Choroid plexus epithelial cell (primary cell): ENCODE measurements at regions not wholly inside any gene's neighbourhood (a gene's known extent, or its start where the extent isn't known, plus 50 kb on each side); places are given as distances from the start of the nearest gene placed in this dataset.

ENCODE experiments used
- DNase-seq: peaks from one replicate; pipeline ENCODE4 v3.0.0-alpha.2; 2010; ENCODE audit warnings: low read depth
- H3K4me3 ChIP-seq: 2 replicates; pipeline ENCODE4 v1.5.1; 2011; ENCODE audit warnings: low read depth, mild to moderate bottlenecking, control low read depth, low read length, moderate library complexity
- TF ChIP-seq, protein P1 (sequence below): conservative IDR thresholded peaks from 2 replicates; pipeline ENCODE4 v1.5.1; 2011; ENCODE audit warnings: low read depth, mild to moderate bottlenecking, control low read depth, inconsistent platforms, low read length, moderate library complexity

- H3K4me3 ChIP-seq = no peak overlapping the region
- TF ChIP-seq, protein P1, sequence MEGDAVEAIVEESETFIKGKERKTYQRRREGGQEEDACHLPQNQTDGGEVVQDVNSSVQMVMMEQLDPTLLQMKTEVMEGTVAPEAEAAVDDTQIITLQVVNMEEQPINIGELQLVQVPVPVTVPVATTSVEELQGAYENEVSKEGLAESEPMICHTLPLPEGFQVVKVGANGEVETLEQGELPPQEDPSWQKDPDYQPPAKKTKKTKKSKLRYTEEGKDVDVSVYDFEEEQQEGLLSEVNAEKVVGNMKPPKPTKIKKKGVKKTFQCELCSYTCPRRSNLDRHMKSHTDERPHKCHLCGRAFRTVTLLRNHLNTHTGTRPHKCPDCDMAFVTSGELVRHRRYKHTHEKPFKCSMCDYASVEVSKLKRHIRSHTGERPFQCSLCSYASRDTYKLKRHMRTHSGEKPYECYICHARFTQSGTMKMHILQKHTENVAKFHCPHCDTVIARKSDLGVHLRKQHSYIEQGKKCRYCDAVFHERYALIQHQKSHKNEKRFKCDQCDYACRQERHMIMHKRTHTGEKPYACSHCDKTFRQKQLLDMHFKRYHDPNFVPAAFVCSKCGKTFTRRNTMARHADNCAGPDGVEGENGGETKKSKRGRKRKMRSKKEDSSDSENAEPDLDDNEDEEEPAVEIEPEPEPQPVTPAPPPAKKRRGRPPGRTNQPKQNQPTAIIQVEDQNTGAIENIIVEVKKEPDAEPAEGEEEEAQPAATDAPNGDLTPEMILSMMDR = no peak
- no peak for DNase-seq
These were observed 275.6 kb downstream of the XXYLT1 start for GRCh38 chr3:194995334-194995733.

GRCh38 chr3:194995922-194996321, 275.0 kb downstream of the XXYLT1 start:
- no peak overlapping the region for H3K4me3 ChIP-seq
- no peak for DNase-seq
- TF ChIP-seq, protein P1 = no peak

DNA sequence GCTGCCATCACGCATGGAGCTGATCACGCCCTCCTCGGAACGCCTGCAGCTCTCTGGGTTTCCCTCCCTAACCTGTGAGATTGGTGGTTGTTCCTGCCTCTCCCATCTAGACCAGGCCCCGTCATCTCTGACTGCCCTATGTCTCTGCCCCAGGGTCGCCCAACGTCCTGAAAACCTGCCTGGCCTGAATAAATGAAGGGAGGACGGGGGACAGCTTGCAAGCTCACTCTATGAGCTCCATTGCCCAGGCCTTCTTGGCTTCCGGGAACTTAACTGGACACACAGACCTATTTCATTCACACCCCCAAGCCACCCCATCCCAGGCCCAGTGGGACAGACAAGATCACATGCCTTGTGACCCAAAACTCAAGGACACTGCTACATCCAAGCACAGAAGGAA, 274.2 kb downstream of the XXYLT1 start:
- no peak for DNase-seq
- no peak overlapping the region for H3K4me3 ChIP-seq
- TF ChIP-seq, protein P1 = no peak

DNA sequence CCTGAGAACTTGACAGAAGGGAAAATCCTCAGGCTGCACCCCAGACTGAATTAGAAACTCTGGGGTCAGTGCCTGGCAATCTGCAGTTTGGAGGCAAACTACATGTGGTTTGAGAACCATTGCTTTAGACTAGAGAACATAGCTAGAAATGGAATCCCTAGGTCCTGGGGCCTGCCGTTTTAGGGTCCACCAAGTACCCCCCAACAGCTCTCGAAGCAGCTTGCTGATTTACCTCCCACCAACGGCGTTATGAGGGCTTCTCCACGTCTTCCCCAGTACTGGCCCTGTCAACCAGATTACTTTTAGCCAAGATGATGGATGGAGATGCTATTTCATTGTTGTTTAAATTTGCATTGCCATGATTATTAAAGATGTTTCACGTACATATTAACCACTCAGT, 272.5 kb downstream of the XXYLT1 start:
- DNase-seq = no peak
- no peak overlapping the region for H3K4me3 ChIP-seq
- TF ChIP-seq, protein P1 = no peak

DNA sequence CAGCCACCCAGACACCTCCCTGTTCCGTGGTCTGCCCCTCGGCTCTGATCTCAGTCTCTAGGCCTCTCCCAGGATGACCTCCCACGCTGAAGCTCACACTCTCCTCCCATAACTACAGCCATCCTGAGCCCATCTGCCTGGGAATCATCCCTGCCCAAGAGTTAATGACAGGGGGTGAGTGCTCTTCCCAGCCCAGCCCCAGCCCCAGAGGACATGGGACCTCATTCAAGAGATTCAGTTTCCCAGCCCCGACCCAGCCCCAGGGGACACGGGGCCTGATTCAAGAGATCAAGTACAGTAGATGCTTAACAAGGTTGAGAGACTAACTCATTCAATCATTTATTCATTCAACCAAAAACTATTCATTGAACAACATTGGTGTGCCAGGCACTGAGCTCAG, 272.0 kb downstream of the XXYLT1 start:
- DNase-seq = no peak
- H3K4me3 ChIP-seq = no peak overlapping the region
- TF ChIP-seq, protein P1 = no peak

- no peak for DNase-seq
- TF ChIP-seq, protein P1 = no peak
- no peak overlapping the region for H3K4me3 ChIP-seq
These were observed 271.5 kb downstream of the XXYLT1 start for GRCh38 chr3:194999491-194999890.

- no peak overlapping the region for H3K4me3 ChIP-seq
- no peak for DNase-seq
- TF ChIP-seq, protein P1 = no peak
These were observed 269.7 kb downstream of the XXYLT1 start for GRCh38 chr3:195001261-195001660.
